ENCODE measurements at regions not wholly inside any gene's neighbourhood (a gene's known extent, or its start where the extent isn't known, plus 50 kb on each side); places are given as distances from the start of the nearest gene placed in this dataset.
"Not testable (repeated sequence)": the region's sequence is repeated elsewhere in the genome, so short reads cannot be mapped to it uniquely, and the experiment has no call there.

- Histone ChIP-seq H3K4me3 (no peak overlapping the region), H3K36me3 (ENCODE audit: low read depth) (no peaks in the 10 kb centered on the region), H3K9me3 (no peaks in the 10 kb centered on the region), H3K4me1 (ENCODE audit: low read depth) (no peaks in the 10 kb centered on the region)
- intact Hi-C loops (cut with DNase I, micrococcal nuclease): no loop called here
- ATAC-seq (no peak), DNase-seq (no peak)
- no peak for TF ChIP-seq CTCF (IDR thresholded peaks at IDR 0.05)
Measured at GRCh38 chr15:89003865-89004725, 84.2 kb upstream of the ABHD2 start.

GRCh38 chr15:89004726-89005030, 83.6 kb upstream of the ABHD2 start:
- no peak for ATAC-seq
- H3K36me3 ChIP-seq (ENCODE audit: low read depth): no peaks in the 10 kb centered on the region
- TF ChIP-seq CTCF (IDR thresholded peaks at IDR 0.05): no peak
- DNase-seq: no peak
- H3K4me3 ChIP-seq: no peak overlapping the region
- intact Hi-C loops (cut with DNase I, micrococcal nuclease): no loop called here
- H3K9me3 ChIP-seq: no peaks in the 10 kb centered on the region
- no peaks in the 10 kb centered on the region for H3K4me1 ChIP-seq (ENCODE audit: low read depth)

- intact Hi-C loops (cut with DNase I, micrococcal nuclease); H3K36me3 ChIP-seq (ENCODE audit: low read depth); H3K4me3 ChIP-seq; ATAC-seq; H3K9me3 ChIP-seq; H3K4me1 ChIP-seq (ENCODE audit: low read depth); DNase-seq: not testable (repeated sequence)
Measured at GRCh38 chr15:89007527-89007926, 80.7 kb upstream of the ABHD2 start.

GRCh38 chr15:89007989-89008388, 80.3 kb upstream of the ABHD2 start:
- H3K36me3 ChIP-seq (ENCODE audit: low read depth): no peaks in the 10 kb centered on the region
- no peak for TF ChIP-seq CTCF (IDR thresholded peaks at IDR 0.05)
- no peak for DNase-seq
- H3K4me1 ChIP-seq (ENCODE audit: low read depth): no peaks in the 10 kb centered on the region
- no peak for ATAC-seq
- no peak overlapping the region for H3K4me3 ChIP-seq
- intact Hi-C loops (cut with DNase I, micrococcal nuclease): no loop called here
- no peaks in the 10 kb centered on the region for H3K9me3 ChIP-seq

- H3K9me3 ChIP-seq: no peaks in the 10 kb centered on the region
- H3K4me3 ChIP-seq: no peak overlapping the region
- no peaks in the 10 kb centered on the region for H3K4me1 ChIP-seq (ENCODE audit: low read depth)
- ATAC-seq (no peak), DNase-seq (no peak)
- H3K36me3 ChIP-seq (ENCODE audit: low read depth): no peaks in the 10 kb centered on the region
- intact Hi-C loops (cut with DNase I, micrococcal nuclease): no loop called here
- TF ChIP-seq CTCF (IDR thresholded peaks at IDR 0.05): no peak
Measured at GRCh38 chr15:89009080-89009479, 79.2 kb upstream of the ABHD2 start.

- TF ChIP-seq CTCF (IDR thresholded peaks at IDR 0.05): no peak
- H3K4me3 ChIP-seq: no peak overlapping the region
- DNase-seq (no peak), ATAC-seq (no peak)
- no peaks in the 10 kb centered on the region for H3K36me3 ChIP-seq (ENCODE audit: low read depth)
- intact Hi-C loops (cut with DNase I, micrococcal nuclease): loop anchor here (5.0 to 10.0 kb wide), 2 partner anchors 111 to 113 kb away; no protein-coding TSS in a partner anchor
- no peaks in the 10 kb centered on the region for H3K9me3 ChIP-seq
- H3K4me1 ChIP-seq (ENCODE audit: low read depth): no peaks in the 10 kb centered on the region
Measured at GRCh38 chr15:89015412-89016097, 72.7 kb upstream of the ABHD2 start.

All from mucosa of descending colon (tissue), 3 donors.